ENCODE measurements at regions not wholly inside any gene's neighbourhood (a gene's known extent, or its start where the extent isn't known, plus 50 kb on each side); places are given as distances from the start of the nearest gene placed in this dataset.

GRCh38 chrX:94435799-94436198 lies 761.8 kb downstream of the FAM133A start:
- H3K27me3 Mint-ChIP-seq (ENCODE audit: low read depth), result no peaks in the 10 kb centered on the region
- peaks cover 17% of the 10 kb centered on the region for H3K36me3 Mint-ChIP-seq
- no peak overlapping the region for H3K27ac Mint-ChIP-seq
- CTCF ChIA-PET, result no interaction called here
- peaks cover 27% of the 10 kb centered on the region for H3K9me3 Mint-ChIP-seq
- POLR2A ChIA-PET, result no interaction called here
- DNase-seq (ENCODE audit: low spot score) (no peak), ATAC-seq (no peak)
- TF ChIP-seq, protein P1, sequence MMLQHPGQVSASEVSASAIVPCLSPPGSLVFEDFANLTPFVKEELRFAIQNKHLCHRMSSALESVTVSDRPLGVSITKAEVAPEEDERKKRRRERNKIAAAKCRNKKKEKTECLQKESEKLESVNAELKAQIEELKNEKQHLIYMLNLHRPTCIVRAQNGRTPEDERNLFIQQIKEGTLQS (CRISPR knock-in tag; conservative IDR thresholded peaks at IDR 0.05), result no peak
- TF ChIP-seq FOXP1 (CRISPR knock-in tag; IDR thresholded peaks at IDR 0.05; ENCODE audit: borderline replicate concordance), result no peak
- TF ChIP-seq ZBTB21 (CRISPR knock-in tag; IDR thresholded peaks at IDR 0.05; ENCODE audit: borderline replicate concordance), result no peak
- no peak for TF ChIP-seq TP53 (CRISPR knock-in tag; IDR thresholded peaks at IDR 0.05)
- TF ChIP-seq HMGA2 (CRISPR knock-in tag; IDR thresholded peaks at IDR 0.05), result no peak
- TF ChIP-seq OVOL2 (CRISPR knock-in tag; IDR thresholded peaks at IDR 0.05; ENCODE audit: borderline replicate concordance), result no peak
- TF ChIP-seq, protein P2, sequence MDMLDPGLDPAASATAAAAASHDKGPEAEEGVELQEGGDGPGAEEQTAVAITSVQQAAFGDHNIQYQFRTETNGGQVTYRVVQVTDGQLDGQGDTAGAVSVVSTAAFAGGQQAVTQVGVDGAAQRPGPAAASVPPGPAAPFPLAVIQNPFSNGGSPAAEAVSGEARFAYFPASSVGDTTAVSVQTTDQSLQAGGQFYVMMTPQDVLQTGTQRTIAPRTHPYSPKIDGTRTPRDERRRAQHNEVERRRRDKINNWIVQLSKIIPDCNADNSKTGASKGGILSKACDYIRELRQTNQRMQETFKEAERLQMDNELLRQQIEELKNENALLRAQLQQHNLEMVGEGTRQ (CRISPR knock-in tag; IDR thresholded peaks at IDR 0.05), result no peak
- no peak for TF ChIP-seq FOXP4 (CRISPR knock-in tag; IDR thresholded peaks at IDR 0.05)
- peaks cover 3% of the 10 kb centered on the region; the same call in 1 of the 2 replicates for H3K4me1 Mint-ChIP-seq
- no peak overlapping the region for H3K4me3 Mint-ChIP-seq

DNA sequence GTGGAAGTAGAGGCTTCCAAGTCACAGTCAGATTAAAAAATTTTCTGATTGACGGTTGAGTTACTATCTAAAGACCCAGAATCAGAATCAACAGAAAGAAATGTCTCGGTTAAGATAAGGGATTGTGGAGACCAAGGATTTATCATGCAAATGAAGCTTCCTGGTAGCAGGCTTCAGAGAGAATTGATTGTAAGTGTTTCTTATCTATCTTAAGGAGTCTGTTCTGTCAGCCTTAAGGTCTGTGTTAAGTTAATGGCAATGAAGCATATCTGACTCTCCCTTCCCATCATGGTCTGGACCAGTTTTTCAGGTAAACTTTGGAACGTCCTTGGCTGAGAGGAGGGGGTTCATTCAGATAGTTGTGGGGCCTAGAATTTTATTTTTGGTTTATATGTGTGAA lies 780.2 kb downstream of the FAM133A start:
- H3K27me3 Mint-ChIP-seq (ENCODE audit: low read depth), result no peaks in the 10 kb centered on the region
- CTCF ChIA-PET, result no interaction called here
- peak overlapping the region; percentile 90 for H3K27ac Mint-ChIP-seq
- H3K9me3 Mint-ChIP-seq, result peaks cover 13% of the 10 kb centered on the region
- peaks cover 57% of the 10 kb centered on the region for H3K4me1 Mint-ChIP-seq
- H3K36me3 Mint-ChIP-seq, result peaks cover 12% of the 10 kb centered on the region
- no peak for TF ChIP-seq NFE2L1 (CRISPR knock-in tag; IDR thresholded peaks at IDR 0.05)
- TF ChIP-seq, protein P3, sequence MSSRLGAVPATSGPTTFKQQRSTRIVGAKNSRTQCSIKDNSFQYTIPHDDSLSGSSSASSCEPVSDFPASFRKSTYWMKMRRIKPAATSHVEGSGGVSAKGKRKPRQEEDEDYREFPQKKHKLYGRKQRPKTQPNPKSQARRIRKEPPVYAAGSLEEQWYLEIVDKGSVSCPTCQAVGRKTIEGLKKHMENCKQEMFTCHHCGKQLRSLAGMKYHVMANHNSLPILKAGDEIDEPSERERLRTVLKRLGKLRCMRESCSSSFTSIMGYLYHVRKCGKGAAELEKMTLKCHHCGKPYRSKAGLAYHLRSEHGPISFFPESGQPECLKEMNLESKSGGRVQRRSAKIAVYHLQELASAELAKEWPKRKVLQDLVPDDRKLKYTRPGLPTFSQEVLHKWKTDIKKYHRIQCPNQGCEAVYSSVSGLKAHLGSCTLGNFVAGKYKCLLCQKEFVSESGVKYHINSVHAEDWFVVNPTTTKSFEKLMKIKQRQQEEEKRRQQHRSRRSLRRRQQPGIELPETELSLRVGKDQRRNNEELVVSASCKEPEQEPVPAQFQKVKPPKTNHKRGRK (CRISPR knock-in tag; IDR thresholded peaks at IDR 0.05; ENCODE audit: borderline replicate concordance), result no peak
- TF ChIP-seq PRDM15 (CRISPR knock-in tag; IDR thresholded peaks at IDR 0.05), result no peak
- no peak for TF ChIP-seq CTCF (IDR thresholded peaks at IDR 0.05)
- TF ChIP-seq NFYB (CRISPR knock-in tag; conservative IDR thresholded peaks at IDR 0.05; ENCODE audit: low read depth), result no peak
- TF ChIP-seq MYBL2 (CRISPR knock-in tag; IDR thresholded peaks at IDR 0.05), result no peak
- no peak for TF ChIP-seq OVOL2 (CRISPR knock-in tag; IDR thresholded peaks at IDR 0.05; ENCODE audit: borderline replicate concordance)
- no peak for TF ChIP-seq SP1 (CRISPR knock-in tag; conservative IDR thresholded peaks at IDR 0.05)
- TF ChIP-seq FOXJ3 (CRISPR knock-in tag; IDR thresholded peaks at IDR 0.05; ENCODE audit: borderline replicate concordance), result no peak
- no peak for TF ChIP-seq E2F1 (CRISPR knock-in tag; IDR thresholded peaks at IDR 0.05)
- H3K4me3 Mint-ChIP-seq, result peak overlapping the region; percentile 2; the same call in 1 of the 2 replicates
- POLR2A ChIA-PET, result interaction anchor here (0.6 kb wide), 1 partner anchor 90 kb away, joined by 5 read pairs; no protein-coding TSS in a partner anchor
- peak; percentile 50 for ATAC-seq
- DNase-seq (ENCODE audit: low spot score), result no peak

Measured in WTC11 (cell line).